DND-41 (cell line): ENCODE measurements at regions not wholly inside any gene's neighbourhood (a gene's known extent, or its start where the extent isn't known, plus 50 kb on each side); places are given as distances from the start of the nearest gene placed in this dataset.

ENCODE experiments used
- CTCF ChIP-seq: IDR thresholded peaks from 2 replicates; pipeline ENCODE4 v1.5.1; 2012; ENCODE audit warnings: borderline replicate concordance, low read length, moderate library complexity, mild to moderate bottlenecking; ENCODE audit not compliant: poor library complexity, severe bottlenecking; ENCODE audit errors: extremely low read depth
- EZH2 ChIP-seq: IDR thresholded peaks from 3 replicates; pipeline ENCODE4 v1.6.1; 2012; ENCODE audit warnings: borderline replicate concordance, low read depth, mild to moderate bottlenecking, moderate library complexity, low read length, inconsistent platforms; ENCODE audit not compliant: severe bottlenecking

DNA sequence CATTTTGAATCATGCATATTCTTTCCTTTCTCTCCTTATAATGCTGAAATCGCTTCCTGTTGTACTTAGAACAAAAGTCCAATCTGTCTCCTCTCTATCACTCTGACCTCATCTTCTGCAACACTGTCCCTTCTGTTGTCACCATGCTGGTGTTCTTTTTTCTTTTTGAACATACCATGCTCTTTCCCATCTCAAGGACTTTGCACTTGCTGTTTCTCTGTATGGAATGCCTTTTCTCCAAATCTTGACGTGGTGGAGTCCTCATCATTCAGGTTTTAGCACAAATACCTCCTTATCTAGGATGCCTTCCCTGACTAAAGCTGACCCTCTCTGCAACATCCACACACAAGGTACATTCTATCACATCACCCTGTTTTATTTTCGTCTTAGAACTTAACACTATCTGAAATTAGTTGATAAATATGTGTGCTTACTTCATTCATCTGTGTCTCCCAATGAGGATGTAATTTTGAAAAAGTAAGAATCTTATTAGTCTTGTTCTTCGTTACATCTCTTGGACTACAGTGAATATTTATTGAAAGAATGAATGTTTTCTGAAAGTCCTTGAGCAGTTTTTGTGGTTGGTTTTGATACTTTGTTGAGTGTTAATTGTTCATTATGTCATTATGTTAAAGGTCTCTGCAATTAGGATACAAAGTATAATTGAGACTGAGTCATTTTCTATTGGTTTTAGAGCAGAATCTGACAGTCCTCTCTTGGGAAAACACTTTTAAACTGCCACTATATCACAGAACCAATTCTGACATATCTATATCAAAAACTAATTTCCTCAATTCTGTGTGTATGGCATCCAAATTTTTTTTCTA, 145.3 kb upstream of the RASA1 start:
- TF ChIP-seq EZH2 = no peak
- TF ChIP-seq CTCF = no peak
